ENCODE measurements at regions not wholly inside any gene's neighbourhood (a gene's known extent, or its start where the extent isn't known, plus 50 kb on each side); places are given as distances from the start of the nearest gene placed in this dataset.
"Not testable (repeated sequence)": the region's sequence is repeated elsewhere in the genome, so short reads cannot be mapped to it uniquely, and the experiment has no call there.

DNA sequence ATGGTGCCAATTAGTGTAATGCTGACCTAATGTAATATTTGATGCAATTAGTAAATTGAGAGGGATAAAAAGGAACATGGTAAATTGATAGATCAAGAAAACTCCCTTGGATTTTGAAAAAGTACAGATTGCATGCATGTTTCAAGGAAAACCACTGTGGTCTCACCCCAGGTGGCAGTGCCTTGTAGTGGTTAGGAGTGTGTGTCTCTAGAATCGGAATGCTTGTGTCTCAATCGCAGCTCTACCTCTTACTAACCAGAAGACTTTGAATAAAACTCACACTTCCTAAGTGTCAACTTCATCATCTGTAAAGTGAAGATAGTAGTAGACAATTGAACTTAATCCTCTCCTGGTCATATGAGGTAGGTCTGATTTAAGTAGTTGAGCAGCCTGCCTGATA lies 128.9 kb upstream of the GOT2 start:
- Histone ChIP-seq H3K36me3 (ENCODE audit: low read depth) (no peaks in the 10 kb centered on the region), H3K4me1 (replicated peaks; ENCODE audit: insufficient read depth) (no peaks in the 10 kb centered on the region), H3K79me2 (ENCODE audit: low read depth) (no peaks in the 10 kb centered on the region), H3K27me3 (ENCODE audit: insufficient read depth, low read depth) (peaks cover 36% of the 10 kb centered on the region; the same call in 1 of the 2 replicates), H3K4me2 (no peak overlapping the region), H3K27ac (no peak overlapping the region), H2AFZ (no peak overlapping the region), H3K9me3 (ENCODE audit: insufficient read depth, low read depth) (no peaks in the 10 kb centered on the region), H3K4me3 (no peak overlapping the region), H3K9me2 (ENCODE audit: insufficient read depth) (no peaks in the 10 kb centered on the region), H3F3A (ENCODE audit: insufficient read depth, low read depth) (no peaks in the 10 kb centered on the region), H4K20me1 (ENCODE audit: insufficient read depth) (no peaks in the 10 kb centered on the region)
- TF ChIP-seq, protein P1, sequence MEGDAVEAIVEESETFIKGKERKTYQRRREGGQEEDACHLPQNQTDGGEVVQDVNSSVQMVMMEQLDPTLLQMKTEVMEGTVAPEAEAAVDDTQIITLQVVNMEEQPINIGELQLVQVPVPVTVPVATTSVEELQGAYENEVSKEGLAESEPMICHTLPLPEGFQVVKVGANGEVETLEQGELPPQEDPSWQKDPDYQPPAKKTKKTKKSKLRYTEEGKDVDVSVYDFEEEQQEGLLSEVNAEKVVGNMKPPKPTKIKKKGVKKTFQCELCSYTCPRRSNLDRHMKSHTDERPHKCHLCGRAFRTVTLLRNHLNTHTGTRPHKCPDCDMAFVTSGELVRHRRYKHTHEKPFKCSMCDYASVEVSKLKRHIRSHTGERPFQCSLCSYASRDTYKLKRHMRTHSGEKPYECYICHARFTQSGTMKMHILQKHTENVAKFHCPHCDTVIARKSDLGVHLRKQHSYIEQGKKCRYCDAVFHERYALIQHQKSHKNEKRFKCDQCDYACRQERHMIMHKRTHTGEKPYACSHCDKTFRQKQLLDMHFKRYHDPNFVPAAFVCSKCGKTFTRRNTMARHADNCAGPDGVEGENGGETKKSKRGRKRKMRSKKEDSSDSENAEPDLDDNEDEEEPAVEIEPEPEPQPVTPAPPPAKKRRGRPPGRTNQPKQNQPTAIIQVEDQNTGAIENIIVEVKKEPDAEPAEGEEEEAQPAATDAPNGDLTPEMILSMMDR (conservative IDR thresholded peaks at IDR 0.05) = no peak
- TF ChIP-seq EZH2 (IDR thresholded peaks at IDR 0.05; ENCODE audit: low read depth) = no peak
- ChIA-PET CTCF (no interaction called here), POLR2A (ENCODE audit: unreplicated experiment) (no interaction called here)
- intact Hi-C loops (cut with micrococcal nuclease; ENCODE audit: unreplicated experiment) = no loop called here
- DNase-seq = no peak
- no TSS peak for BruUV-seq (replicated peaks)

DNA sequence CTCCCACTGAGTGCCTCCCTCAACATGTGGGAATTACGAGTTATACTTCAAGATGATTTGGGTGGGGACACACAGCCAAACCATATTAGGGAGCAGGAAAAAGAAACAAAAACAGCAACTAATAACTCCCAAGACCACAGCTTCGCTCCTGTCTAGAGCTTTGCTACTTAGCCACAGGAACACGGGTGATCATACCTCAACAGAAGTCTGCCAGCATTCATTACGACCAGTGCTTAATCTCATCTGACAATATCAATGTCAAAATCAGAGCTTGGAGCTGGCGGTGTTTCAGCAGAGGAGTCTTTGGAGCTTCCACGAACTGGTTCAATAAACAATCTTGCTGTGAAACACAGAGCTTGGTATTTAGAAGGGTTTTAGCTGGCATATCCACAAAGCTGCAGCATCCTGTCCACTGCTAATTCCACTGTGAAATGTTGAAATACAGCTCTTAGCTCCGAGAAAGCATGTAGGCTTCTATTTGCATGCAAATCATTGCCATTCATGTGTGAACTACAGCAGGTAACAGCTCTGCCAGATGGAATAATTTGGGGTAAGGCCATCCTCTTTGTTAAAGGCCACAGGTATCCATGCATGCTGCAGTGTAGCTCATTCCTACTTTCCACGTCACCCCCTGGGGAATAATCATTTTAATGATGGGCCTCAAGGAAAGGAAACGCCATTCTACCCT lies 128.4 kb upstream of the GOT2 start:
- CTCF ChIA-PET = no interaction called here
- H3K27me3 ChIP-seq (ENCODE audit: insufficient read depth, low read depth) = peaks cover 33% of the 10 kb centered on the region; the same call in 1 of the 2 replicates
- H3K9me3 ChIP-seq (ENCODE audit: insufficient read depth, low read depth) = no peaks in the 10 kb centered on the region
- no peak for DNase-seq
- H3K79me2 ChIP-seq (ENCODE audit: low read depth) = no peaks in the 10 kb centered on the region
- H3K4me2 ChIP-seq = no peak overlapping the region
- intact Hi-C loops (cut with micrococcal nuclease; ENCODE audit: unreplicated experiment) = no loop called here
- POLR2A ChIA-PET (ENCODE audit: unreplicated experiment) = no interaction called here
- no peaks in the 10 kb centered on the region for H3F3A ChIP-seq (ENCODE audit: insufficient read depth, low read depth)
- no peaks in the 10 kb centered on the region for H4K20me1 ChIP-seq (ENCODE audit: insufficient read depth)
- BruUV-seq (replicated peaks) = no TSS peak
- no peaks in the 10 kb centered on the region for H3K36me3 ChIP-seq (ENCODE audit: low read depth)
- no peak overlapping the region for H3K4me3 ChIP-seq
- no peak overlapping the region for H3K27ac ChIP-seq
- H2AFZ ChIP-seq = no peak overlapping the region
- TF ChIP-seq, protein P1 (conservative IDR thresholded peaks at IDR 0.05) = no peak
- no peak for TF ChIP-seq EZH2 (IDR thresholded peaks at IDR 0.05; ENCODE audit: low read depth)
- no peaks in the 10 kb centered on the region for H3K4me1 ChIP-seq (replicated peaks; ENCODE audit: insufficient read depth)
- H3K9me2 ChIP-seq (ENCODE audit: insufficient read depth) = no peaks in the 10 kb centered on the region

DNA sequence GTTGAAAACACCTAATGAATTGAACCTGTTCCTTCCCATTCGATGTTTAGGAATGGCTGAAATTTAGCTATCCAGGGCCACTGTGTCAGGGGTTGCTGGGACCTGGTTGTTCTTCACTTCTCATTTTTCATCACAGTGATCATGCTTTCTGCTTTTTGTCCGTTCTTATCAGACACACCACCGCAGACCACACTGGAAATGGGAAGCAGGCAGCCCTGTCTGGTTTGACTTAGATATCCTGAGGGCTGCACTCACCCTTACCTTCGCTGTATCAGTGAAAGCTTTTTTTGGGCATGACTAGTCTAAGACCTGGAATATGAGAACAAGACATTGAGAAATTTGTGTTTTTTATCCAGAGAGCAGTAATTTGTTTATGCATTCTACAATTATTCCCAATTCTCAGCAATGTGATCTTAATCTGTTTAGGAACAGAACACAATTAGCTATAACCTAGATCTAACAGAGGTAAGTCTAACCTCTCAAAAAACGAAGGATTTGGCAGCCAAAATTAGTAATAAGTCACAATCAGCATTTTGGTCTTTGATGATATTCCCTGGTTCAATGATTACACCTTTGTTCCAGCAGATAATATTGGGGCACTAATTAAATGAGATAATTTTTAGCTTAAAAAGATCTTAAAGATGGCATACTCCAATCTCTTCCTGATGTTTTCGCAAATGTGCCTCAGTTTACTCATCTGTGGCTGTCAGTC lies 126.0 kb upstream of the GOT2 start:
- Histone ChIP-seq H3F3A (ENCODE audit: insufficient read depth, low read depth) (no peaks in the 10 kb centered on the region), H3K4me3 (no peak overlapping the region), H3K79me2 (ENCODE audit: low read depth) (no peaks in the 10 kb centered on the region), H3K27ac (no peak overlapping the region), H2AFZ (no peak overlapping the region), H3K4me1 (replicated peaks; ENCODE audit: insufficient read depth) (no peaks in the 10 kb centered on the region), H3K9me2 (ENCODE audit: insufficient read depth) (no peaks in the 10 kb centered on the region), H4K20me1 (ENCODE audit: insufficient read depth) (no peaks in the 10 kb centered on the region), H3K4me2 (no peak overlapping the region), H3K36me3 (ENCODE audit: low read depth) (no peaks in the 10 kb centered on the region), H3K27me3 (ENCODE audit: insufficient read depth, low read depth) (peaks cover 34% of the 10 kb centered on the region), H3K9me3 (ENCODE audit: insufficient read depth, low read depth) (no peaks in the 10 kb centered on the region)
- CTCF ChIA-PET = no interaction called here
- no peak for DNase-seq
- no TSS peak for BruUV-seq (replicated peaks)
- no peak for TF ChIP-seq EZH2 (IDR thresholded peaks at IDR 0.05; ENCODE audit: low read depth)
- TF ChIP-seq, protein P1 (conservative IDR thresholded peaks at IDR 0.05) = no peak
- POLR2A ChIA-PET (ENCODE audit: unreplicated experiment) = no interaction called here
- intact Hi-C loops (cut with micrococcal nuclease; ENCODE audit: unreplicated experiment) = no loop called here

DNA sequence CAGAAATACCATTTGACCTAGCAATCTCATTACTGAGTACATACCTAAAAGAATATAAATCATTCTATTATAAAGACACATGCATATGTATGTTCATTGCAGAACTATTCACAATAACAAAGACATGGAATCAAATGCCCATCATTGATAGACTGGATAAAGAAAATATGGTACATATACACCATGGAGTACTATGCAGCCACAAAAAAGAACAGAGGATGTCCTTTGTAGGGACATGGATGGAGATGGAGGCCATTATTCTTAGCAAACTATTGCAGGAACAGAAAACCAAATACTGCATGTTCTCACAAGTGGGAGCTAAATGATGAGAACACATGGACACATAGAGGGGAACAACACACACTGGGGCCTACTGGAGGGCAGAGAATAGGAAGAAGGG lies 124.5 kb upstream of the GOT2 start:
- intact Hi-C loops (cut with micrococcal nuclease; ENCODE audit: unreplicated experiment); H3F3A ChIP-seq (ENCODE audit: insufficient read depth, low read depth); DNase-seq; H3K4me3 ChIP-seq; H3K27ac ChIP-seq; H3K79me2 ChIP-seq (ENCODE audit: low read depth); H3K36me3 ChIP-seq (ENCODE audit: low read depth); H3K4me1 ChIP-seq (replicated peaks; ENCODE audit: insufficient read depth); H4K20me1 ChIP-seq (ENCODE audit: insufficient read depth); POLR2A ChIA-PET (ENCODE audit: unreplicated experiment); H3K9me2 ChIP-seq (ENCODE audit: insufficient read depth); CTCF ChIA-PET; H3K4me2 ChIP-seq; H2AFZ ChIP-seq; BruUV-seq (replicated peaks); H3K9me3 ChIP-seq (ENCODE audit: insufficient read depth, low read depth): not testable (repeated sequence)
- H3K27me3 ChIP-seq (ENCODE audit: insufficient read depth, low read depth) = peaks cover 34% of the 10 kb centered on the region

Measured in PC-9 (cell line).